DMS53 (cell line): ENCODE measurements at regions not wholly inside any gene's neighbourhood (a gene's known extent, or its start where the extent isn't known, plus 50 kb on each side); places are given as distances from the start of the nearest gene placed in this dataset.

Experiments
- DNase-seq: peaks from one replicate; lab custom pipeline; 2025; lab: John Stamatoyannopoulos, UW

- DNase-seq: no peak
These were observed 95.5 kb upstream of the ATP6AP2 start for GRCh38 chrX:40485102-40485826.

DNA sequence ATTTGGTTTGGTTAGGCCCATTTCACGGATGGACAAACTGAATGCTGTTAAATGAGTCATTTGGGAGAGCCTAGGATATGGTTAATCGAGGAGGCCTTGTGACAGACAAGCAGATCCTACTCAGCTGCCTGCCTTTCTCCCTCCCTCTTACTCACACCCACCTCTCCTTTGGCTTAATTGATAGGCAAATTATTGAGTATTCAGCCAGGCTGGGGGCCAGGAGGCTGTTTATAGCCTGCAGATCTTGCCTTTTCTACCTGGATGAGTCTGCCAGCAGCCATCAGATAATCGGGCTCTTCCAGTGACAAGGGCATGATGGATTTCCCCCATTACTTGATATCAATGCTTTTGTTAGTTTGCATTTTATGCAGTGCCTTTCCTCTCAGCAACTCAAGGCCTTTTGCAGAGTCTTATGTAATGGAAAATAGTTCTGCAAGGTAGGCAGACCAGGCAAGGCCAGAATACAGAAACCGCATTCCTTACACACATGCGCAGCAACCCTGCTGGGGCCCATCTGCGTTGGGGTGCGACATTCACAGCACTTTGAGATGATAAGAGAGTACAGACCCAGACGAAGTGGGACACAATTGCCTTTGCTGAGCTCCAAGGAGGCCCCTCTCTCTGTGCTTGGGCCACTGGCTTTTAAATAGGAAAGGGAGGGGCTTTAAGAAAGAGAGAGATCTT lies 96.2 kb upstream of the ATP6AP2 start:
- DNase-seq: no peak

- no peak for DNase-seq
These were observed 97.3 kb upstream of the ATP6AP2 start for GRCh38 chrX:40483502-40483901.

- no peak for DNase-seq
These were observed 100.9 kb upstream of the ATP6AP2 start for GRCh38 chrX:40479777-40480318.

- DNase-seq: no peak
These were observed 102.2 kb upstream of the ATP6AP2 start for GRCh38 chrX:40478474-40479065.

GRCh38 chrX:40476958-40477357 lies 103.8 kb upstream of the ATP6AP2 start:
- no peak for DNase-seq

DNA sequence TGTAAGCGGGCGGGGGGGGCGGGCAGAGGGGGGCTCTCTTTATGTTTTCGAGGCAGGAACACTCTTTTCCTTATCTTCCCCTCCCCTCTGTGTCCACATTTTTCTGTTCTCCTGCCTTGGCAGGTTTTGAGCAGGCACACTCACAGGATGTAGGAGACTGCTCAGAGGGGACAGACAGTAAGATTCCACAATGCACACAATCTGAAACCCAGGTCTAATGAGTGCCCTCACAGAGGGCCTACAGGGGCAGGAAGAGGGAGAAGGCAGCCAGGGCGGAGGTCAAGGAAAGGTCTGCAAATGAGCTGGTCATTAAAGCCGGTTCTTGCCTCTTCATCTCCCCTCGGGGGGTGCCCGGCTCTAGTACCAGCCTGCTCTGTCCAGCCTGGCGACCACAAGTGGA lies 106.1 kb upstream of the ATP6AP2 start:
- DNase-seq: peak; percentile 38

GRCh38 chrX:40474205-40474626 lies 106.6 kb upstream of the ATP6AP2 start:
- DNase-seq: peak; percentile 96

DNA sequence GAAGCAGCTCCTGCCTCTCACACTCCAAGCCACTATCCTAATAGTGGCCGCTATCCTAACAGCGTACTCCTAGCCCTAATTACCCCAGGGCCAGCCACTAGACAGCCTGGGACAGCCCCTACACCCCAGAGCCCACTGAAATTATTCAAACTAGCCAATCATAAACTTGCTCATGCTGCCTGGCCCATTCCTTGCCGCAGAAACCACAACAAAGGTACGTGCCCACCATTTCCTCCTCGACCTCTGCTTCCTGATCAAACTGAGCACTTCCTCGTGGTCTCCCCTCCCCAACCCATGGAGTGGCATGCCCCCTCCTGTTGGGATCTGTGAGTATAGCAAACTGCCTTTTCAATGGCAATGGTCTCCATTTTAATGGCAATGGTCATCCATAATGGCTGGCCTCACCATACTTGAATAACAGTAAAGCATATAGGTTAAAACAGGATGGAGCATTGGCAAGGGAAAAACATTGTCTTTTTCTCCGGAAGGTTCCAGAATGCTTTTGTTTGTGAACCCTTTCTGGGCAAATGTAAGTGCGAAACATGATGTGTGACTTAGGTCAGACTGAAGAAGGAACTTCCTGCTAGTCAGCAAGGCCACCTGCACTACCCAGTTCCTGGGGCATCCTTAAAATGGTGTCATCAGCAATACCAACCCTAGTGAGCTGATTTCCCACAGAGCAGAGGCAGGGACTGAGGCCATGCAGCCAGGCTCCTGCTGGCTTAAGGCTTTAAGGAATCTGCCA lies 107.1 kb upstream of the ATP6AP2 start:
- no peak for DNase-seq

- peak; percentile 82 for DNase-seq
These were observed 108.7 kb upstream of the ATP6AP2 start for GRCh38 chrX:40471965-40472648.

DNA sequence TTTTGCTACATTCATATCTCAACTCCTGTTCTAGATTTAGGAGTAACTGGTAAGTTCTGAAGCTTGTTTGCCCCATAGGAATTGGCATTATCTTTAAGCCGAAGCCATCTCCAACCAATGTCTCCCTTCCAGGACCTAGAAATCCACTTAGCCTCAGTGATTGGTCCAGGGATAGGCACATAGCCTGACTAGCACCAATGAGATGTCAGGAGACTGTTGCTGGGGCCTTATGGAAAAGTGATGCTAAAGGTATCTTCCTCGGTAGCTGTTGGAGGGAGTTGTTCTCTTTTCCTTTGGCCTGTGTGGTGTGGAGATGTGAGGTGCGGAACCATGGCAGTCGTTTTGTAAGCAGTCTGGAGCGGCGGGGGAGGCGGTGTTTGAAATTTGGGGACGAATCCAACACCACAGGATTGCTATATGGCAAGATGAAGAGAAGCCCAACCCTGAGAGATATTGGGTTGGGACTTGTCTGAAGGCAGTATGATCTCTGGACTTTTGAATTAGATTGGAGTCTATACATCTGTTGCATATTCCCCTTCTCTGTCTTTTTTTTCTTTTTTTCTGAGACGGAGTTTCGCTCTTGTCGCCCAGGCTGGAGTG lies 109.8 kb upstream of the ATP6AP2 start:
- DNase-seq: peak; percentile 18

DNA sequence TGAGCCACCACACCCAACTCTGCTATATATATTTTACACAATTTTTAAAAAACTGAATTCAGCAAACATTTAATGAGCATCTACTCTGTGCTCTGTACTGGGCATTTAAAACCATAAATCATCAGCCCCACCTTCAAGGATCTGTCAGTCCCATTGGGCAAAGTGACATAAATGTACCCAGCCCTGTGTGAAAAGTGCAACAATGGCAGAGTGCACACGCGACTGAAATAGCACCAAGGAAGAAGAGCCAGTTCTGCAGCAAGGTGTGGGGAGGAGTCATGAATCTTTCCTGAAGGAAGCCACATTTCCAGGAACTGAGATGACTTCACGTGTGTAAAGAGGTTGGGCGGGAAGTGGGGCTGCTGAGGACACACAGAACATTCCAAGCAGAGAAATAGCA lies 111.5 kb upstream of the ATP6AP2 start:
- no peak for DNase-seq

DNA sequence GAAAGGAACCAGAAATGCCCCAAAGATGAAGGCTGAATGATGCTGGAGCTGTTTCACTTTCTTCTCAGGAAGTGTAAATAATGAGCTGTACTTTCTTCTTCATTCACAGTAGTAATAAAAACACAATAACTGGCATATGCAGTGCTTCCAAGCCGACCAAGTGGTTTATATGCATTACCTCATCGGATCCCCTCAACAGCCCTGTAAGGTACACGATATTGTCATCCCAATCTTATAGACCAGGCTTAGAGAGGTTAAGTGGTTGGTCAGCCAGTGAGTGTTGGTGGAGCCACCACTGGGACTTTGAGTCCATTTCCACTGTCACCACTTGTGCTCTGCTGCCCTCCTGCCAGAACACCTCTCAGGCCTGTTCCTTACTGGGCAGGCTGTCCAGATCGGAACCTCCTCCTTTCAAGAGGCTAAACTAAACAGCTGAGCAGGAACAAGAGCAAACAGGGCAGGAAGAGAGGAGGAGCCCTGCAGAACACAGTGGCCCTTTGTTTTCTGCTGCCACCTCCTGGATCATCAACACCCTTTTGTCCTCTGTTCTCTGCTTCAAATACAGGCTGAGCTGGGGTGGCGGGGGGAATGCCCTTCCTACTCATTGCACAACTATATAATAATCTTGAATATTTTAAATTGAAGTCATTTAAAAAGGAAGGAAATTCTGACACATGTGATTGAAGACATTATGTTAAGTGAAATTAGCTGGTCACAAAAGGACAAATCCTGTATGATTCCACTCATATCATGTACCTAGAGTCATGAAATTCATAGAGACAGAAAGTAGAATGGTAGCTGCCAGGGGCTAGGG lies 112.5 kb upstream of the ATP6AP2 start:
- DNase-seq: peak; percentile 92

- DNase-seq: no peak
These were observed 113.3 kb upstream of the ATP6AP2 start for GRCh38 chrX:40467454-40467853.

DNA sequence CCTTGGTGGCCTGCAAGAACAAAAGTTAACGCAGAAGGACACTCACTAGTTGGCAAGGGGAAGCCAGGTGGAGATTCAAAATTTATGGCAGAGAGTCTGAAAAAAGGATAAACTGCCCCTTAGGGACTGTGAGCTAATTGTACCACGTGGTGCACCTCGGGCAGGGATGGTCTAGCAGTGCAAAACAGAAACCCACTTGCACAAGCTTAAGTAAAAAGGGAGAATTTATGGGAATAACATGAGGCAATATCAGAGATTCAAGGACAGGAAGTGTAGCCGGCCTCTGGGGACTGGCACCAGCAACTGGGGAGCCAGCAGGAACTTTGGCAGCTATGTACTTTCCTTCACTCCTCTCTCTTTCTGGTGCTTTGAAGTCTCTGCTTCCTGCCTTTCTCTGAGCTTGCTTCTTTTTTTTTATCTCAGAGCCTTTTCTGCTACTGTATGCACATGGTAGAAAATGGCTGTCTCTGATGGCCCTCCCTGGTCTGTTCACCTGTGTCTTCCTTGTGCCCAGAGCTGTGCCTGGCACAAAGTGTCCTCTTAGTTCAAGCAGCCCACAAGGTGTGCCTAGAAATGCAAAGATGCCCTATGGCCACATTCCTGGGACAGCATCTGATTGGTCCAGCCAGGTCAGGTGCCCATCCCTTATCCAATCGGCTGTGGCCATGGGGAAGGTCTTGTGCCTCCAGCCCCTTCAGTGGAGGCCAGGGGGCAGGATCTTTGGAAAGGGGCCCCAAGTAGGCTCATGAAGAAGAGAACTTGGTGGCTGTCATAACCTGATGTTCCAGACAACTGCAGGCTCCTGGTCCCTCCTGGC lies 114.8 kb upstream of the ATP6AP2 start:
- DNase-seq: no peak

GRCh38 chrX:40462795-40463194 lies 118.0 kb upstream of the ATP6AP2 start:
- no peak for DNase-seq

GRCh38 chrX:40460926-40461325 lies 119.8 kb upstream of the ATP6AP2 start:
- no peak for DNase-seq

GRCh38 chrX:40459571-40460158 lies 121.1 kb upstream of the ATP6AP2 start:
- DNase-seq: no peak

DNA sequence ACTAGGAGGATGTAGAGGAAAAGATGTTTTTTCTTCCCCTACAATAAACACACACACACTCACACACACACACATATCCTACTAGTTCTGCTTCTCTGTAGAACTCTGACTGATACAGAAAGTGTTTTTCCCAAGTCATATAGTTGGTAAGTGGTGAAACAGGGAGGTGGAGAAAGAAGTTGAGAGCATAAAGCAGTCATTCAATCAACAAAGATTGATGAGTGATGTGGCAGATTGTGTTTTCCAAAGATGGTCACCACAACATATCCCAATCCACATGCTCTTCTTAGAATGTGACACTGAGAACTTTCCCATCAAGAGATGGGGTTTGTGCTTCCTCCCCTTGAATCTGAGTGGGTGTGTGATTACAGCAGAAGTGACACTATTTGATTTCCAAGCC lies 123.4 kb upstream of the ATP6AP2 start:
- no peak for DNase-seq
